Suppressor macrophage (primary cell): ENCODE measurements at regions not wholly inside any gene's neighbourhood (a gene's known extent, or its start where the extent isn't known, plus 50 kb on each side); places are given as distances from the start of the nearest gene placed in this dataset.
A peak's percentile ranks its signal among the peaks of the same experiment; 100 is the strongest.
"Not testable (repeated sequence)": the region's sequence is repeated elsewhere in the genome, so short reads cannot be mapped to it uniquely, and the experiment has no call there.

Experiments used
- DNase-seq, 4 experiments: peaks; one replicate each; pipeline ENCODE4 v3.0.0-alpha.2; 2020 to 2022

DNA sequence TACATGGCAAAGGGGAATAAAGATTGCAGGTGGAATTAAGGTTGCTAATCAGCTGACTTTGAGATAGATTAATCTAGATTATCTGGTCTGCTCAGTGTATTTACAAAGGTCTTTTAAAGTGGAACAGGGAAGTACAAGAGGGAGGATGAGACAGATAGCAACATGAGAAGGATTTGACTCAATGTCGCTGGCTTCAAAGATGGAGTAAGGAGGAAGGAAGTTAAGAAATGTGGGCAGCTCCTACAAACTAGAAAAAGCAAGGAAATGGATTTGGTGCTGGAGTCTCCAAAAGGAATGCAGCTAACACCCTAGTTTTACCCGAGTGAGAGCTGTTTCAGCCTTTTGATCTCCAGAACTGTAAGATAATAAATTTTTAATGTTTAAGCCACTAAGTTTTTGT is 180.7 kb upstream of the TTC14 start:
- DNase-seq = no peak

DNA sequence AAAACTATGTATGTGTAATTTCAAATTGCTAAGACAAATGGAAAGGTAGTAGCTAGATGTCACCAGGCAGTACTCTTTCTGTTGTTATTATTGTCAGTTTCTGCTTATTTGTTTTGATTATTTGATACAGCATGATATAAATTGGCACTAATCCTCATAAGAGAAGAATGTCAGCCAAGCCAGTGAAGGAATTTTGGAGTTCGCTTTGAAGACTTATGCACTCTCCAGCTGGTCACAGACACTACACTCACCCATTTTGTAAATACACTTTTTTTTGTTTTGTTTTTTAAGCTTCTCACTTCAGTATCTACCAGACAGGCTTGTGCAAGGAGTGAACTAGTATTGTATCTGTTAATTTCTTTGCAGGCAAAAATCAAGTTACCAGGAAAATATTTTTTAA is 180.2 kb upstream of the TTC14 start:
- DNase-seq = no peak

DNA sequence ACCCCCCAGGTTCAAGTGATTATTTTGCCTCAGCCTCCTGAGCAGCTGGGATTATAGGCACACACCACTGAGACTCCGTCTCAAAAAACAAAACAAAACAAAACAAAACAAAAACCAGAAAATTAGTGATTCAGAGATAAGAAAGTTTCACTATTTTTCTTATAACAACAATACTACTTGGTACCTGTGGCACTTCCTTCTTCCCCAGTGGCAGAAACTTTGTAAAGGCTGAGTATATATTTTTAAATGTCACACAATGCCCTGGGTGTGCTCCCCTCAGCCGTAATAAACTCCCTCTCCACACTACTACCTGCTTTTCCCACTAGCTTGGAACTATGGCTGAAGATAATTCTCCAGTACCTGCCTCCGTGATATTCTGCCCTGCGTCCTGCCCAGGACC is 177.7 kb upstream of the TTC14 start:
- DNase-seq = not testable (repeated sequence)

DNA sequence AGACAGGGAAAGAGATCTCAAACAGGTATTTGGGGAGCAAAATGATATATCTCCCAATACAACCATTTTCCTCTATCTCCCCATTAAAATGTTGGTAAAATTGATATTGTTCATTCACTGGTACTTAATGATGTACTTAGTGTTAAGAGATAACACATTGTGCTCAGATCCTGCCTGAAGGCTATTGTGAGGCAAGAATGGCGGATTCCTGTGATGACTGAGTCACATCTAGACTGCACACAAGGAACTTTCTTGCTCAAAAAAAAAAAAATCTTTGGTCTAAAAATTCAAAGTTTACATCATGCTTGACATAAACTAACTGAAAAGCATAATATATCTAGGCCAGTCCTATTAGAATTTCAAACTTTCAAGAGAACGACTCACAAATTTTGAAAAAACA is 171.1 kb upstream of the TTC14 start:
- no peak for DNase-seq

DNA sequence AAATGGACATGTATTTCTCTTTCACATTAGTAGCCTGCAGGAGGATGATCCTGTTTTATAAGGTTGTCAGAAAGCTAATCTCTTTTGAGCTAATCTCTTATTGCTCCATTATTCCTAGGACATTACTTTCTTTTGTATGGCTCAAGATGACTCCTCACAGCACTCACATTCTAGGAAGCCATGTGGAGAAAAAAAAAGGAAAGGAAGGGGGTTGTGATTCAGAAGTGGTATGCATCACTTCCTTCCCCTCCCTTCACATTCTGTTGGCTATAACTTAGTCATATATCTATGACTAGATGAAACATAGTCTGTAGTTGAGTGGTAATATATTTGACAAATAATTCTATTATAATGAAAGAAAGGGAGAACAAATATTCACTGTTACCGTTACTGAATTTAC is 168.8 kb upstream of the TTC14 start:
- DNase-seq = no peak

DNA sequence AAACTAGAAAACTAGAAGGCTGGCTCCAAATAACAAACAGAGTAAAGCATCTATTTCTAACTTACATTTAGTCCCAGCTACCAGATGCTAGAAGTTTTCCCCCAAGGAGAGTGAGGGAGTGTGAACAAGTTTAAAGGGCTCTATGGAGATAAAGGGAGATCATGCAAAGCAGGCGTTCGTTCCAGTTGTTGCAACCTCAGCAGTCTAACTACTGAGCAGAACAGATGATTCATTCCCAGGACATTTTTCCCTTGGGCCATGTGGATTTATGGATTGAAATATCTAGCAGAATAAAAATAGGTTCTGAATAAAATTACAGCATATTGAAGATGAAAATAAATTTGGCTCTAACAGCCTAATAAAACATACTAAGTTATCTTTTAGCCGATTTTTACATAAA is 154.8 kb upstream of the TTC14 start:
- no peak for DNase-seq

DNA sequence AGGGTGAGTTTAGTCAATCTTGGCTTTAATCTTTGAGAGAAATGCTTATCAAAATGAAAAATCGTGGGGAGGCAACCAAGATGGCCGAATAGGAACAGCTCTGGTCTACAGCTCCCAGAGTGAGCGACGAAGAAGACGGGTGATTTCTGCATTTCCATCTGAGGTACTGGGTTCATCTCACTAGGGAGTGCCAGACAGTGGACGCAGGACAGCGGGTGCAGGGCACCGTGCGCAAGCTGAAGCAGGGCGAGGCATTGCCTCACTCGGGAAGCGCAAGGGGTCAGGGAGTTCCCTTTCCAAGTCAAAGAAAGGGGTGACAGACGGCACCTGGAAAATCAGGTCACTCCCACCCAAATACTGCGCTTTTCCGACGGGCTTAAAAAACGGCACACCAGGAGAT is 153.6 kb upstream of the TTC14 start:
- DNase-seq = not testable (repeated sequence)

DNA sequence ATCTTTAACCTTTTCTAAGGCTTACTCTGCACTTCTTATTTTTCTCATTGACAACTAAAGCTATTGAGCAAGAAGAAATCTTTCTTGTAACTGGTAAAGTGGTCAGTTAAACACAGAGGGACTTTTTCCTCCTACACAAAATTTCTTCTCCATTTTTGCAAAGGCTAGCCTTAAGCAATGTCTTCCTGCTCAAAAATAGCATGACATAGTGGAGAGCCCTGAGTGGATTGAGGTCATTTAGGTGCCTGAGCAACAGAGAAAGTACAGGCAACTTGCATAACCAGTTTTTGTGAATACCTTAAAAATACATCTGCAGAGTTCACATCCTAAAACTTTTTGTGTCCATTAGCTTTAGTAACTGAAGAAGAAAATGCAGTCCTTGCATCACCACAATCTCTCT is 144.7 kb upstream of the TTC14 start:
- DNase-seq = peak in 3 of 4 experiments; percentile 3 to 38 (median 6)

DNA sequence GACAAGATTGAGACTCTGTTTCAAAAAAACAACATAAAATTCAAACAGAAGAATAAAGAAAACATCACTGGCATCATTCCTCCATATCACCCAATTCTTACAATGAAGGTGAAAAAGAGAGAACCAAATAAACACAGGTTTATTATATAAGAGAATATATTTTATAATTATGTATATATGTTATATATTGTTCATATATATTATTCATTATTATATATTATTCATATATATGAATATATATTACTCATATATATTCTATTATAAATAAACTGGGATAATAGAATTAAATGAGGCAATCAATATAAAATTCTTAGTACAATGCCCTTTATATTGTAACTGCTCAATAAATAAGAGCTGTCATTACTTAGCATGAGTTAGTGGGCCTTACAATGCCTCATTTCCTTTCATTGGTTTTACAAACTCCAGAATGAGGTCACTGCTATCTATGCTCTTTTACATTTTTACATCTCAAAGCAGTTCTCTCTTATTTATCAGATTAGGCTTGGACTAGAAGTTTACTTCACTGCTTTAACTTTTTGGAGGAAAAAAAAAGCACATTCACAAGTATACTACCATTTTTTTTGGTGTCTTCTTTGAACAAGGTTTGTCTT is 135.5 kb upstream of the TTC14 start:
- no peak for DNase-seq

DNA sequence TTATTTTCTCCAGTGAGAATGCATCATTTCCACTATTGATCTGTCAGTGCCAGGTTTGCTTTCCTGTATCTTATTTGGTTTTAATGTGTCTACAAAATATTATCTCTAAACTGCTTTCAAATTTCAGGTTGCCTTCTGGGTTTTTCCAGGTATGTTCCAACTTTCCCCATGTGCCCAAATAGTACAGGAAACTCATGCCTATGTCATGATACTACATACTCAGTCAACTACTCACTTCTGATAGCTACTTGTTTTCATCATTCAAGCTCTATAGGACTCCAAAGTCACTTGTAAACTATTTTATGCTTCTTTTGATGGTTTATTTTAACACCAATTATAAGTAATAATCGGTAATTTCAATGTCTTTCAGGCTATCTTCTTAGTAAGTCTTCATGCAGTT is 134.8 kb upstream of the TTC14 start:
- no peak for DNase-seq

DNA sequence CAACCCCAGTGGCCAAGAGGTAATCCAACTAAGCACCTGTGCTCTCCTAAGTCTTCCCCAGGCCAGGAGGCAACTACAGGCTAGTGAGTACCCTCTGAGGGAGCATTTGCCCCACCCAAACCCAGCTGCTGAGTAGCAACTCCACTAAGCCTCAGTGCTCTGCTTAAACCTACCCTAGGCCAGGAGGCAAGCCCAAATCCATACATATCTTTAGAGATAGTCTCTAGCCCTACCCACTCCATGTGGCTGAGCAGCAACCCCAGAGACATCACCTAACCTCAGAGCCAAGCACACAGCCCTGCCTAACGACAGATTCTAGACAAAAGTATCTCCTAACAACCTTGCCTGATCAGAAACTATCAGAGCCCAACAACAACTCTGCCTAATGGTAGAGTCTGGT is 132.8 kb upstream of the TTC14 start:
- DNase-seq = no peak

DNA sequence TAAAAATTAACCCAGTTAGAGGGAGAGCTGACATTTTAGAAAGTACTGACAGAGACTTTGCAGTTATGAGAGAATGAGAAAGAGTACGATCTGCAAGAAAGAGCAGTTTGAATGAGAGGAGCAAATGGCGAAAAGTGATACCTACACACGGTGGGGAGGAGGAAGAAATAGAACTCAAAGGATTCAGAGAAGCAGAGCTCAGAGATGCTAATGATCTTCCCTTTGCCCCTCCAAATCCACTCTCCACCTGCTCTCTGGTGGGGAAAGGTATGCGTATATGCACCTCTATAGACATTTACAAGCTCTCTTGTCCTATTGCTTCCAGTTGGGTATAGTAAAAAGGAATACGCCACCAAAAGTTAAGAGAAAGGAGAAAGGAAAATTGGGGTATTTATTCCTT is 123.3 kb upstream of the TTC14 start:
- DNase-seq = no peak

DNA sequence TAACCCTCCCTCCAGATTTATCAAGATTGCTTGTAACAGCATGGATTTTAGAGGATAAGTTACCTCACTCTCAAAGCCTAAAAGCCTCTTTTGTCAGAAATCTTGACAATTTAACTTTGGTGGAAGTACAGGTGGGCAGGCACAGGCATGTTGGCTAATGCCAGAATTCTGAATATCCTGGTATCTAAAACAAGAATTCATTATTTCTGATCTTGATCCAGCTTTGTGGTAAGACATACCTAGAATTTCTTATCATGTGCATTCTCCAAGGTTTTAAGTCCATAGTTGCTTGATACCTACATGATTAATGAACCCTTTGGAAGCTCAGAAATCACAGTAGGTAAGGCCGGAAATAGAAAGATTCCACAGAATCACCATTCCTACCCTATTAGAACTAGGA is 109.9 kb upstream of the TTC14 start:
- DNase-seq = no peak

DNA sequence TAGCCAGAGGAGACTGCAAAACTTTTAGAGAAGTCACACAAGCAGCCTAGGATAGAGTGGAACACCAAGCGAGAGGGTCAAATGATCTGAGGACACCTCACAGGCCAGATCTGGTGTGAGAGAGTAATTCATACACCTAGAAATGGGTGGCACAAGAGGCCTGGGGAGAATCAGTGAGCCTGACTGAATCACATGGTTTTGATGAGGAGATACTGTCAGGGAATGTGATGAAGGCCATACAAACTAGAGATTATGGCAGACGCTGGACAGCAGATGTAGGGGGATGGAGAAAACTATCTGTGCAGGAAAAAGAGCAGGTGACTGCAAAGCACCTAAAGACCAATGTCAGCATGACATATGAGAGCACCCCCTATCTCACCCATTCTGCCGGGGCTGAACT is 105.0 kb upstream of the TTC14 start:
- no peak for DNase-seq

DNA sequence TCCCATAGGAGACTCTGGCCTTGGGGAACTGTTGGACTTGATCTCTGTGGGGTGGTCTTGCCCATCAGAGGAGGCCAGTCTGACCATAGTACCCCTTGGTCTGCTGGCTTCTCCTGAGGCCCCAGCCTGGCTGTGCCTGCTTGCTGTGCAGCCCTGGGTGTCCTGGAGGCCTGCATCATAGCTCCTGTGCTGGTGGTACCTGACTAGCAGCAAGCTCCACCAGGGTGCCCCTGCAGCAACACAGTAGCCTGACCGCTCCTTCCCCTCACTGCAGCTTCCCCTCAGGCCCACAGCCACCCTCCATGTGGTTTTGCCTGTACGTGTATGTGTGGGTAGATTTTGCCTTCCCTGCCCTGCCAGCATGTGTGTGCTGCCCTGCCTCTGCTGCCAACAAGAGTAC is 85.6 kb upstream of the TTC14 start:
- DNase-seq = no peak

DNA sequence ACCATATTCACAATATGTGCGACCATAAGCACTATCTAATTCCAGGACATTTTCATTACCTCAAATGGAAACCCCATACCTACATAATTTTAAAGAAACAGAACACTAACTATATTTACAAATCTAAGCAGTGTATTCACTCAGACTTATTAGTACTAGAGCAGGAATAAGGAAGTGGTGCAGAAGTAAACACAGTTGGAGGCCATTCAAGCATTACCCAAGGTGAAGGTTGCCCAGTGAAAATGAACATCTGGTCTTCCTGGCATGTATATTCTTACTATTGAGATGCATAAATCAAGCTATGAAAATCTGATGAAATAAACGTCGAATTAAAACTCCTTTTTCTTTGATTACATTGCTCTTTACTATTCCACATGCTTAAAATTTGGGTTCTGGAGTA is 78.9 kb upstream of the TTC14 start:
- DNase-seq = no peak

DNA sequence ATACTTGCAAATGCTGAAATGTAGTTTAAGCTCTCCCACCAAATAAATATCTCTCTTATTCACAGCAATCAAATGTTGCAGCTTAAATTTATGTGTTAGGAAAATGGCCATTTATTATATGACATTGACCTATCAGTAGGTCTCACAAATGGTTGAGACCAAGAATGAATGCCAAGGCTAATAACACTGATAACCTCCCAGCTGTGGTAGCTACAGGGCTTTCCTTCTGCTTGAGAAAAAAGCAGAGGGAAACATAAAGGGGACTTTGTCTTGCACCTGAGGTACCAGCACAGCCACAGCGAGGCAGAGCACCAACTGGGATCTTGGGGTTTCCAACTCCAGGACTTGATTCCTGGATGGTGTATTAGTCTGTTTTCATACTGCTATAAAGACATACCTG is 73.1 kb upstream of the TTC14 start:
- no peak for DNase-seq

DNA sequence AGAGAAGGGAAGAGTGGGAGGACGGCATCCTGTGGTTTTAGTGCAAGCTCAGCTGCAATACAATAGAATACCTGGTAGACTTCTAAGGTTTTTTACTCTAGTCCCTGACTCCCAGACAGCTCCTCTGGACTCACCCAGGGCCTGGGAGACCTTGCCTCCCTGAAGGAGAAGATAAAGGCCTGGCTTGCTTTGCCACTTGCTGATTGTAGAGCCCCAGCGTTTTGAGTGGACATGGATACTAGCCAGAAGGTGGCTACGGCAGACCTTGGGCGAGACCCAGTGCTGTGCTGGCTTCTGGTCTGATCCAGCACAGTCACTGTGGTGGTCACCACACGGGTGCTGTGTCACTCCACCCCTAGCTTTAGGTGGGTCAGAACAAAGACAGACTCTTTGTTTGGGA is 72.2 kb upstream of the TTC14 start:
- DNase-seq = no peak

DNA sequence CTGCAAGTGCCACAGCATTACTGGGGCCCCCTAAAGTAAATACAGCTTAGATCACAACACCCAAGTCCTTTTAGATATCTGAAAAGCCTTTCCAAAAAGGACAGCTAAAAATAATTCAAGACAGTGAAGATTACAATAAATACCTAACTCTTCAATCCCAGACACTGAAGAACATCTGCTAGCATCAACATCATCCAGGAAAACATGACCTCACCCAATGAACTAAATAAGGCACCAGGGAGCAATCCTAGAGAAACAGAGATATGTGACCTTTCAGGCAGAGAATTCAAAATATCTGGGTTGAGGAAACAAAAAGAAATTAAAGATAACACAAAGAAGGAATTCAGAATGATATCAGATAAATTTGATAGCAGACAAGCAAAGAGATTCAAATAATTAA is 71.7 kb upstream of the TTC14 start:
- DNase-seq = no peak

DNA sequence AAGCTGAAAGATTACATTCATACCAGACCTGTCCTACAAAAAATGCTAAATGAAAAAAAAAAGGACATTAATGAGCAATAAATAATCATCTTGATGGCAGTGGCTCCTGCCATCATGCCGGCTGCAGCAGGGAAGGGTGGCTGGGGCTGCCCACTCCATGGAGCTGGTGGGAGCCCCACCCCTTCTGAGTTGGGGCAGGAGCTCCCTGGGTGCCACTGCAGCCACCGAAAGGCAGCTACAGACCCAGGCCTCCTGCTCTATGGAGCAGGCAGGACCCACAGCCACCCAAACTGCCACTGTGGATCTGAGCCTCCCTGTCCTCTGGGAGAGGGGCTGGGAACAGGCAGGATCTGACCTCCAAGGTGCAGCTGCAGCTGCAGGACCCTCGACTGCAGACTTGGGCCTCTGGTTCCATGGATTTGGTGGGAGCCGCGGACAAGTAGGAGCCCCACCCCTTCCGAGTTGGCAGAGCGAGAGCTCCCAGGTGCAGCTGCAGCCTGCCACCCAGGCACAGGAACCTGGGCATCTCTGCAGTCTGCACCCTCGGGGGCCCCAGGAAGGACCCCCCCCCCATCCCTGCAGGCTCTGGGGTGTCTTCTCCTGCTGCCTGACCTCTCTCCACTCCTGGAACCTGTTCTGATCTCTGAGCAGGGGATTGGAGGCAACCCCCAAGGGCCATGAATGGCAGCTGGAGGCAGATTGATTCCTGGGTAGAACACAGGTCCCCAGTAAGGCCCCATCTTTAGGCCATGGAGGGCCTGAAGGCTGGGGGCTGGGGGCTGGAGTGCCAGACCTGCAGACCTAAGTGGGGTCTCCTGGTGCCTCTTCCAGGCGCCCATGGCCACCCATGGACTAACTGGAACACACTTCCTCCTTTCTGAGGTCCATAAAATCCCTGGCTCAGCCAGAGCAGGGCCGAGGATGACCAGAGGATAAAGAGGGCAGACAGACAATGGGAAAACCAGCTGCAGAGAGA is 70.4 kb upstream of the TTC14 start:
- DNase-seq = no peak

DNA sequence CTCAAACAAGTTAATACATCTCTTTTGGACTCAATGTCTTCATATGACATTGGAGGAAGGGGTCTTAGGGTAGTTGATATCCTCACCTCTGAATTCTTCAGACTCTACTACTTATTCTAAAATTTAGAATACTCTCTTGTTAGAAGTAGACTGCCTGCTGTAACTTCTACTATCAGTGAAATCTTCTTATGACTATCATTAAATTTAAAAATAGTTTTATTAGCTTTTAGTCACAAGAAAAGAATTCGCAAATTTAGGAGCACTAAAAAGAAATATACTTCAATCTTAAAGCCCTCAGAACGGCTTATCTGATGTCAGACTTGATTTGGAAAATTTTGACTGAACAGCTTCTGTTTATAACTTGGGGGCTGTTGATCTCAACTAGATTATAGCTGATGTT is 67.1 kb upstream of the TTC14 start:
- no peak for DNase-seq

DNA sequence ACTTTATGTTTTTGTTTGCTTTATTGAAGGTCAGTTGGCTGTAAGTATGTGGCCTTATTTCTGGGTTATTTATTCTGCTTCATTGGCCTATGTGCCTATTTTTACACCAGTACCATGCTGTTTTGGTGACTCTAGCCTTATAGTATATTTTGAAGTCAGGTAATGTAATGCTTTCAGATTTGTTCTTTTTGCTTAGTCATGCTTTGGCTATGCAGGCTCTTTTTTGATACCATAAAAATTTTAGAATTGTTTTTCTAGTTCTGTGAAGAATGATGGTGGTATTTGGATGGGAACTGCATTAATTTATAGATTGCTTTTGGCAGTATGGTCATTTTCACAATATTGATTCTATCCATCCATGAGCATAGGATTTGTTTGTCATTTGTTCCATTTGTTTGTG is 63.5 kb upstream of the TTC14 start:
- no peak for DNase-seq

DNA sequence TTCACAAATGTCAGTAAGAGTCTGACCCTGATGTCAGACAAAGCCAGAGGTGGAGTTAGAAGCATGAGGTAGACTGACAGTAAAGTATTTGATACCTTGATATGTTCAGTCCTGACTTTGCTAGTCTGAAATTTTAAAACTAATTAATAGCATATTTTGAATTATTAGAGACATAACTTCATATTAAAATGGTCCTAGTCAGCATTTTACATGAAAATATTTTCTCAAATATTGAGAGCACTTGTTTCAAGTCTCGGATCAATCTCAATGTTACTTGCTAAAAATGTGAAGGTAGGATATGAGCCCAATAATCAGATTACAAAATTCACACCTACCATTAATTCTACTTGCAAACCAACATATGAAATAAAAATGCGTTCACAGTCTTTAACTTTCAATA is 58.1 kb upstream of the TTC14 start:
- DNase-seq = no peak

DNA sequence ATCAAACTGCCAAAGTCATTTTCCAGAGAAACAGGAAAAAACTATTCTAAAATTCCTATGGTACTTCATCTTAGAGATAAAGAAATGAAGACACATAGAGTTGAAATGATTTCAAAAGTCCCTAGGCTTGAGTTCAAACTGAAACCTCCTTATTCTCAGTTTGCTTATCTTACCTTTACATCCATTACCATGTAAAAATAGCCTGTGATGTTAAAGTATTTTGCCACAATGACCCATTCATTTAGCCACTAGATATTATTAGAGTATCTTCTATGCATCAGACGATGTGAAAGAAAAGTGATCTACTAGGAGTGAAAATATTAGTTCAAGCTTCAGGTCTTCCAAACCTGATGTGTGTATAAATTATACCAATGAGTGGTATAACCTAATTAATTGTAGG is 55.1 kb upstream of the TTC14 start:
- DNase-seq = no peak

DNA sequence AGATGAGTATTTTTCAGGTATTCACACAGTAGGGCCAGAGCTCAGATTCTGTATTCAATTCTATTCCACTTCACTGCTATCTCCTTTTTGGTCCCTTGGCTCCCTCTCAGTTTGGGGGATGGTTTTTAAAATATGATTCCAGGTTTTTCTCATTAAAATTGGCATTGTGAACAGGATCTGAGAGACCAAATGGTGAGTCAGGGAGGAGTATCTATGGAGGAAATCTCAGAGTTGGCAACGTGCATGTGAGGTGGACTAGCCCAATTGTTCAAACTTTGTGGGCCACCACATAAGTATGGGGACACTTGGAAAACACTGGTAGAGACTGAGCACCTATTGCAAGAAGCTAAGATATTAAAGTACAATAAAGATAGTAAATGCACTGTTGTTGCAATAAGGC is 53.9 kb upstream of the TTC14 start:
- DNase-seq = no peak
